PC-3 (cell line): ENCODE measurements at regions not wholly inside any gene's neighbourhood (a gene's known extent, or its start where the extent isn't known, plus 50 kb on each side); places are given as distances from the start of the nearest gene placed in this dataset.

ENCODE experiments used
- CTCF ChIP-seq: fragments of 300-600 bp; sonication (generic); conservative IDR thresholded peaks from 2 replicates; pipeline ENCODE4 v1.5.1; 2017; ENCODE audit warnings: antibody characterized with exemption, low read depth, mild to moderate bottlenecking, low read length
- EZH2 ChIP-seq: fragments of 300-600 bp; sonication (generic); IDR thresholded peaks from one replicate; pipeline ENCODE4 v1.6.1; 2017; ENCODE audit warnings: antibody characterized with exemption, mild to moderate bottlenecking, low read length; ENCODE audit not compliant: unreplicated experiment
- EZH2phosphoT487 ChIP-seq: fragments of 300-600 bp; sonication (generic); IDR thresholded peaks from 2 replicates; pipeline ENCODE4 v1.6.1; 2018; ENCODE audit warnings: mild to moderate bottlenecking, antibody characterized with exemption, low read length, borderline replicate concordance

GRCh38 chrX:109841869-109842579 is 109.0 kb upstream of the ACSL4 start:
- TF ChIP-seq EZH2 (no peak), CTCF (no peak), EZH2phosphoT487 (no peak)
